Choroid plexus epithelial cell (primary cell): ENCODE measurements at regions not wholly inside any gene's neighbourhood (a gene's known extent, or its start where the extent isn't known, plus 50 kb on each side); places are given as distances from the start of the nearest gene placed in this dataset.
"Not testable (repeated sequence)": the region's sequence is repeated elsewhere in the genome, so short reads cannot be mapped to it uniquely, and the experiment has no call there.

Experiments
- DNase-seq: peaks from one replicate; pipeline ENCODE4 v3.0.0-alpha.2; 2010; ENCODE audit warnings: low read depth
- H3K4me3 ChIP-seq: 2 replicates; pipeline ENCODE4 v1.5.1; 2011; ENCODE audit warnings: low read depth, mild to moderate bottlenecking, control low read depth, low read length, moderate library complexity
- TF ChIP-seq, protein P1 (sequence below): conservative IDR thresholded peaks from 2 replicates; pipeline ENCODE4 v1.5.1; 2011; ENCODE audit warnings: low read depth, mild to moderate bottlenecking, control low read depth, inconsistent platforms, low read length, moderate library complexity

DNA sequence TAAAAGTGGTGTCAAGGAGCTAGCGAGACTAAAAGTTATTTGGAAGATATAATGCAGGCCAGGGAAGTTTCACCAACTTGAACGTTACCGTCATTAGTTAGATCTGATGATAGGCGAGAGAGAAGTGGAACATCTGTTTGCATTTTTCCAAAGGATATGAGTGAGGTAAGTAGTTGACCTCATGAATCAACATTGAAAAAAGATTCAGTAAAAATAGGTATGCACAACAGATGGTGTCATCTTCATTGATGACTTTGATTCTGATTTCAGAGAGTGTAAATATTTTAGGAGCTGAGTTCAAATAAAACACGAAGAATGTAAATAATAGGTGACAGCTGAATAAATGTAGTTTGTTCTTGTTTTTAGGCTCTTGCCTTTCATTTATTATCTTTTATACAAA lies 998.9 kb upstream of the CDH6 start:
- DNase-seq: no peak
- TF ChIP-seq, protein P1, sequence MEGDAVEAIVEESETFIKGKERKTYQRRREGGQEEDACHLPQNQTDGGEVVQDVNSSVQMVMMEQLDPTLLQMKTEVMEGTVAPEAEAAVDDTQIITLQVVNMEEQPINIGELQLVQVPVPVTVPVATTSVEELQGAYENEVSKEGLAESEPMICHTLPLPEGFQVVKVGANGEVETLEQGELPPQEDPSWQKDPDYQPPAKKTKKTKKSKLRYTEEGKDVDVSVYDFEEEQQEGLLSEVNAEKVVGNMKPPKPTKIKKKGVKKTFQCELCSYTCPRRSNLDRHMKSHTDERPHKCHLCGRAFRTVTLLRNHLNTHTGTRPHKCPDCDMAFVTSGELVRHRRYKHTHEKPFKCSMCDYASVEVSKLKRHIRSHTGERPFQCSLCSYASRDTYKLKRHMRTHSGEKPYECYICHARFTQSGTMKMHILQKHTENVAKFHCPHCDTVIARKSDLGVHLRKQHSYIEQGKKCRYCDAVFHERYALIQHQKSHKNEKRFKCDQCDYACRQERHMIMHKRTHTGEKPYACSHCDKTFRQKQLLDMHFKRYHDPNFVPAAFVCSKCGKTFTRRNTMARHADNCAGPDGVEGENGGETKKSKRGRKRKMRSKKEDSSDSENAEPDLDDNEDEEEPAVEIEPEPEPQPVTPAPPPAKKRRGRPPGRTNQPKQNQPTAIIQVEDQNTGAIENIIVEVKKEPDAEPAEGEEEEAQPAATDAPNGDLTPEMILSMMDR: no peak
- H3K4me3 ChIP-seq: no peak overlapping the region

DNA sequence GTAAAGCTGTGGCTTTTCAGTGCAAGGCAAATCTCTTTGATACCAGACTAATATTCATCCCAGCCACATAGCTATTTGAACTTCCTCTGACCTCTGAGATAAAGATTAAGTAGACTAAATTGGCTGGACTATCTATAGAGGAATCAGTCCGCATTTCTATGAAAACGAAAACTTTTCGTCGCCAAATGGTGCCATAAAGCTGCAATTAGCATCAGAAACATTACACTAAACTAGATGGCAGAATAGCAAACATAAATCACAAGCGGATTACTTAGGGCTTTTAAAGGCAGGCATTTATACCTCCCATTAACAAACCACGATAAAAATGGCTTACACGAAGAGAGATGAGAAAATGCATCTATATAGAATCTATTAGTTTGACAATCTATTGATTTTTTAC lies 1009.7 kb upstream of the CDH6 start:
- H3K4me3 ChIP-seq: no peak overlapping the region
- TF ChIP-seq, protein P1: no peak
- no peak for DNase-seq

DNA sequence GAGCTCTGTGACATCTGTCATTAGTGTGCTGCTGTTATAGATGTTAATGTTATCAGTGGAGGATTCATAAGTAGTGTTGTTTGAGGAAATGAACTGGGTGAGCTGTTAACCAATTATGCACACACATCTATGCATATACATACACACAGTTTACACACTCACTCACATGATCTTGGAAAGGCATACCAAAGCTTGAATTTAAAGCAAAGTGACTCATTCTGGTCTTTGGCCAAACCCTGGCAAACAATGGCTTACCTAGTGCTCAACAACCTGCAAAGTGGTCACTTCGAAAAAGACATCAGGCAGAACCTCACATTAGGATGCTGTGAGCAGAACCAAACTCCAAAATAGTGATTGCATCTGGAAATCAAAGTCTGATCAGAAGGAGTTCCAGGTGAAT lies 1037.3 kb upstream of the CDH6 start:
- TF ChIP-seq, protein P1: no peak
- DNase-seq: no peak
- no peak overlapping the region for H3K4me3 ChIP-seq

DNA sequence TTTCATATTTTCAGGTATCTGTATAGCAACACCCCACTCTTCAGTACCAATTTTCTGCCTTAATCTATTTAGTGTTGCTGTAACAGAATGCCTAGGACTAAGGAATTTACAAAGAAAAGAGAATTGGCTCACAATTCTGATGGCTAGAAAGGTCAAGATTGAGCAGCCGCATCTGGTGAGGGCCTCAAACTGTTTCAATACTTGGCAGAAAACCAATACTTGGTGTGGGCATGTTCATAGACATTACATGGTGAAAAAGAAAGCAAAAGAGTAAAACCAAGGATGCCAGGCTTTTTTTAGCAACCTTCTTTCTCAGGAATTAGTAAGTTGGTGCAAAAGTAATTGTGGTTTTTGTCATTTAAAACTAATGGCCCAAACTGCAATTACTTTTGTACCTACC lies 1041.1 kb upstream of the CDH6 start:
- TF ChIP-seq, protein P1: no peak
- peak; percentile 25 for DNase-seq
- H3K4me3 ChIP-seq: no peak overlapping the region

DNA sequence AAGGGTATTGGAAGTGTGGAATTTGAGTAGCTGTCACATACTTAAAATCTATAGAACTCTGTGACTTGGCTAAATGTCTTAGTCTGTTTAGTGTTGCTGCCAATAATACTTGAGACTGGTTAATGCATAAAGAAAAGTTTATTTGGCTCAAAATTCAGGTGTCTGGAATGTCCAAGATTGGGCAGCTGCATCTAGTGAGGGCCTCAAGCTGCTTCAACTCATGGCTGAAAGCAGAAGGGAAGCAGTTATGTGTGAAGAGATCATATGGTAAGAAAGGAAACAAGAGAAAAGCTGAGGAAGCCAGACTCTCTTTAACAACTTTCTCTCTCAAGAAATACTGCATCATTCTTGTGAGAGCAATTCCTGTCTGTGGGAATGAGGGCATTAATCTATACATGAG lies 1043.3 kb upstream of the CDH6 start:
- H3K4me3 ChIP-seq: no peak overlapping the region
- TF ChIP-seq, protein P1: no peak
- no peak for DNase-seq

DNA sequence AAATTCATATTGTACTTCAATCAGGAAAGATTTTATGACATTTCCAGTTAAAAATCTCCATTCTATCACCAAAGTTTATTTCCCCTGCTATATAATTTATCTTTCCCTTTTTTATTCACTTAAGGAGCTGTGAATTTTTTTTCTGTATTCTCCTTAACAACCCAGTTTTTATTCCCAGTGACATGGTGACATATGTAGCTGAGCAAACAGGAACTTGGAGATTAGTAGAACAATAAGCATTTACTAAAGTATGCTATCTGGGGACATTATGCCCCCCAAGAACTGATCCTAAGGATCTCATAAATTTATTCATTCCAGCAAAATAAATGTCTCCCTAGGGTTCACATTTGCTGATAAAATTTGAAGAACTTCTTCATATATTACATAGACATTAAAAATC lies 1044.0 kb upstream of the CDH6 start:
- TF ChIP-seq, protein P1: no peak
- no peak overlapping the region for H3K4me3 ChIP-seq
- no peak for DNase-seq

DNA sequence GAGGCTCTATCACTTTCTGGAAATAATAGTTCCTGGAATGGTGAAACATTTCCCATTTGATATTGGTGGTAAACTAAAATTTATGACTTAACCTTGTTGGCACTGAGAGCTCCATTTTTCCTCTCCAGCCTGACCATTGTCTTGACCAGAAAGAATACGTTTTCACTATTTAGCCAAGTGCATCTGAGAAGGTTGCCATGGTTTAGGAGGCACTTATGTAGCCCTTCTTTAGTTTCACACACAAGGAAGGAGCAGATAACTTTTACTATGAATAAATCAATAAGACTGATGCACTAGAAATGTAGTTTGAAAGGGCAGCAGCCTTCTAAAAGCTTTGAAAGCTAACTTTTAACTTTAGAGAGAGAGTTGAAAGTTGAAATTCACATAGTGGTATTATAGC lies 1045.5 kb upstream of the CDH6 start:
- TF ChIP-seq, protein P1: no peak
- no peak overlapping the region for H3K4me3 ChIP-seq
- no peak for DNase-seq

DNA sequence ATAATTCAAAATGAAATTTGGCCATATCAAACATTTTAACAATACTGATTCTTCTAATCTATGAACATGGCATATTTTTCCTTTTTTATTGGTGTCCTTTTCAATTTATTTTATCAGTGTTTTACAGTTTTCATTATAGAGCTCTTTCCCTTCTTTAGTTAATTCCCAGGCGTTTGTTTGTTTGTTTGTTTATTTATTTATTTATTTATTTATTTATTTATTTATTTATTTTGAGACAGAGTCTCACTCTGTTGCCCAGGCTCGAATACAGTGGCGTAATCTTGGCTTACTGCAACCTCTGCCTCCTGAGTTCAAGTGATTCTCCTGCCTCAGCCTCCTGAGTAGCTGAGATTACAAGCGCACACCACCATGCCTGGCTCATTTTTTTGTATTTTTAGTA lies 1049.4 kb upstream of the CDH6 start:
- DNase-seq, H3K4me3 ChIP-seq: not testable (repeated sequence)
